ENCODE measurements at regions not wholly inside any gene's neighbourhood (a gene's known extent, or its start where the extent isn't known, plus 50 kb on each side); places are given as distances from the start of the nearest gene placed in this dataset.
A peak's percentile ranks its signal among the peaks of the same experiment; 100 is the strongest.

DNA sequence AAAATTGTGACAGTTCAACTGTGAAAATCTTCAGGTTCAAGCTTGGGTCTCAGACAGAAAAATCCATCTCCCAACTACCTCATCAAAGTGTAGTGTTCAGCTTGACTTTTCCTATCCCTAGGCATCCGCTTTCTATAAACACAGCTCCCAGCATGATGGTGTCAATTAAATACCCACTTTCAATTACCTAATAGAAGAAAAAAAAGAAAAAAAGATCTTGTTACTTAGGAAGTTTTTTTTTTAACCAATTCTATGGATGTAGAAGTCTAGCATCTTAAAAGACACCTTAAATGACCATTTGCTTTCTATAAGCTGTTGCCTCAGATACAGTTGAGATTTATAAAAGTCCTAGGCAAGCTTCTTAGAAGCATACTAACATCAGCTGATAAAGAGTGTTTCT, 244.1 kb upstream of the MTNR1B start:
- no peak for DNase-seq

DNA sequence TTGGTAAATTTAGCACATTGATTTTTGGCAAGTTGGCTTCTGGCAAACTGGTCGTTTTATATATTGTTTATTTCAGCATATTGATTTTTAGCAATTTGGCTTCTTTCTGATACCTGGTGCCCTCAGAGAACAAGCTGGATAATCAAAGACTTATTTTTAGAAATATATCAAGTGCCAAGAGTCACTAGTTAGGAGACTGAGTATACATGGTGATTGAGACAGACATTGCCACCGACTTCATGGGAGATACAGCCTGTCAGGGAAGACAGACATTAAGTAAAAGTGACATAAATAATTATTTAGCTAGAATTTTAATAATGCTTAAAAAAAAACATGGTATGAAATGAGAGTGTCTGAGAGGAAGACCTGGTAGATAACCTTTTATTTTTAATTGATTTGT, 242.3 kb upstream of the MTNR1B start:
- DNase-seq, result no peak

DNA sequence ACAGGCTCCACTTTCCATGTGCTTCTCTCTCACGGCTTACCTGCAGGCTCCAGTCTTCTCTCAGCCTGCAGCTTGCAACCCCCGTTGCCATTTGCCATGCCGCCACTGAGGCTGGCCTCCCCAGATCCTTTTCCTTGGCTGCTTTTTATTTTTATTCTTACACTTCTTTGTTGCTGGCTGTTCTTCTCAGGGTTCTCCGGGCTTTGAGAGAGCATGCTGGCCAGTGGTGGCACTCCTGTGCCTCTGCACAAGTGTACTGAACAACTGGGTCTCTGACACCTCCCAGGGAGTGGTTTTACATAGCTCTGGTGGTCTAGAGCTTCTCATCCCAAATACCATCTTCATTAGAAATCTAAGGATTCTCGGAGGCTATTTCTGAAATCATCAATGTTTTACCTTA, 241.7 kb upstream of the MTNR1B start:
- DNase-seq, result no peak

DNA sequence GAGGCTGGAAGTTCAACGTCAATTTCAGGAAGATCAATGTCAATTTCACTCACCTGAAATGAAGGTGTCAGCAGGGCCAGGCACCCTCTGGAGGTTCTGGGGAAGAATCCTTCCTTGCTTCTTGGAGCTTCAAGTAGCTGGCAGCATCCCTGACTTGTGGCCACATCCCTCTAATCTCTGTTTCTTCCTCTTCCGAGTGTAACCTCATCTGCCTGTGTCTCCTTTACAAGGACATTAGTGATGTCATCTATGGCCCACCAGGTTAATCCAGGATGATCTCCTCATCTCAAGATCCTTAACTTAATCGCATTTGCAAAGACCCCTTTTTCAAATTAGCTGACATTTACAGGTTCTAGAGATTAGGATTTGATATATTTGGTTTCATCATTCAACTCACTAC, 240.8 kb upstream of the MTNR1B start:
- peak; percentile 43 to 76 for DNase-seq

DNA sequence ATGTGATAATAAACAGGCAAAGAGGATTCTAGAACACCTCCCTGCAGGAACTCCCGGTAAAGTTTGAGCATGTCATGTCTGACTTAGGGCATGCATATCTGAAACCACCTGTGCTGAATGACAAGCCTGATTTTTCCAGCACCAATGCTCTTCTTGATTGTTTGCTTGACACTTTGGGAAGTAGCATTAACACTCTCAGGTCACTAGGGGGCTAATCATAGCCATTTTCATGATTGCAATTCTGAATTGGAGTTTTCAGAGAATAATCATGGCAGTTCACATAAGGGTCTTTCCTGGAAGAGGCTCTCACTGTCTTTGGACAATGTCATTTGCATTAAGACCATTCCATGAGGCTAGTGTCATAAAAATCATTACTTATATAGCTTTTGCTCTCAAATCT, 234.4 kb upstream of the MTNR1B start:
- DNase-seq, result peak in 1 of 2 experiments; percentile 30

DNA sequence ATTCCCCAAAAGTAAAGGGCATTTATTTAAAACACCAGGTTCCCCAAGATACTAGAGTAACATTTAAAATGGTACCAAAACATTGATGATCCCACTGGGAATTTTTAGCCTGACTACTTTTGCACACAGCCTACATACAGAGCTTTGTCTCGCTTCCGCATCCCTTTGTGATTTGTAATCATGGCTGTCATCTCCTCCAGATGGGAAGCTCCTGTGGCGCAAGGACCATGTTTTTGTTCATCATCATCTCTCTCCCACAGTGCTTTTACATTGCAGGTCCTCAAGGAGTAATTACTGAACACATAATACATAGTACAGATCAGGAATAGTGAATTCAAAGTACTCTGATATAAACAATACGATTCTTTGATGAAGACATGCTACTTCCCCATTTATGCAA, 231.2 kb upstream of the MTNR1B start:
- DNase-seq, result no peak

DNA sequence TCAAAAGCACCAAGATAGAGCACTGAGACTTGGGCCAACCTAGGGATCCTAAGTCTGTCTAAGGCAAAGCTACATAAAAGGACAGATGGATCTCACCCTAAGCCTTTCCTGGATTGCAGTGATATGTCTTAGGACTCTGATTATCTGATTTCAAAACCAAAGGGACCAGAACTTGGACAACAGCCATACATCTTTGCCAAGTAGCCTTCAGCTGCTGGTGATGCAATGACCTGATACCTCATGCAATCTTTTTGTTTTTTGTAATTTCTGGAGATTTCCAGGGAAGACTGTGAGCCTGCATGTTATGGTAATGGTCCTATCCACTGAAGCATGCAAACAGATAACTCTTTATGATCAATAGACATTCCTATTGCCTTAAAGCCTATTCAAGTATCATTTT, 230.4 kb upstream of the MTNR1B start:
- peak; percentile 24 to 68 for DNase-seq

DNA sequence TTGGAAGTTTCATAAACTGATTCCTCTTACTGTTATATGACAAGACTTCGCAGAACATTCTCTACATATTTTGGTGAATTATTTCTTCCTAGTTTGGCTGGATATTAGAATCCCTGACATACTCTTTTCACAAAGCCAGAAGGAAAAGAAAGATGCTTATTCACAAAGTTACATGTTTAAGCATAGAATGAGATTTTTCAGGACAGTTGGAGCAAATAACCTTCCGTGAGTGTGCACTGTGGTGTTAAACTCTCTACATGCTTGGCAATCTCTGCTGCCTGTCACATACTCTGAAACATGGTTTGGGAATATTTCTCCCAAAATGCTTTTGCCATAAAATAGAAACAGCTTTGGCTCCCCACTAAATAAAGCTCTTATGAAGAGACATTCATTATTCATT, 230.0 kb upstream of the MTNR1B start:
- no peak for DNase-seq

DNA sequence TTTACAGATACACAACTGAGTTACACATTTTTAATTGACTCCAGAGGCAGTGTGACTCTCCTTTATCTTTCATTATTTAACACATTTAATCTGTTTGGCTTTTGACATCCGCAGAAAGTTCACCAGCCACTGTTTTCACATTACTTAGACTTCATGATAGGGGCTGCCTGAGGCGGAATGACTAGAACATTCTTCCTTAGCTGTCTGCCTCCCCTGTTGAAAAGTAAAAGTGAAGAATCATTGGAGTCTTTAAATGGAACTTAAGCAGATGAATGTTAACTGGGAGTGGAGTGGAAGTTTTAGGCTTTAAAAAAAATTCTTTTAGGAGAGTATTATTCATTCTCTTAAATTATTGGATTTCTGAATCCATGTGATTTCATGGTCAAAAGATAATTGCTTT, 229.2 kb upstream of the MTNR1B start:
- no peak for DNase-seq

DNA sequence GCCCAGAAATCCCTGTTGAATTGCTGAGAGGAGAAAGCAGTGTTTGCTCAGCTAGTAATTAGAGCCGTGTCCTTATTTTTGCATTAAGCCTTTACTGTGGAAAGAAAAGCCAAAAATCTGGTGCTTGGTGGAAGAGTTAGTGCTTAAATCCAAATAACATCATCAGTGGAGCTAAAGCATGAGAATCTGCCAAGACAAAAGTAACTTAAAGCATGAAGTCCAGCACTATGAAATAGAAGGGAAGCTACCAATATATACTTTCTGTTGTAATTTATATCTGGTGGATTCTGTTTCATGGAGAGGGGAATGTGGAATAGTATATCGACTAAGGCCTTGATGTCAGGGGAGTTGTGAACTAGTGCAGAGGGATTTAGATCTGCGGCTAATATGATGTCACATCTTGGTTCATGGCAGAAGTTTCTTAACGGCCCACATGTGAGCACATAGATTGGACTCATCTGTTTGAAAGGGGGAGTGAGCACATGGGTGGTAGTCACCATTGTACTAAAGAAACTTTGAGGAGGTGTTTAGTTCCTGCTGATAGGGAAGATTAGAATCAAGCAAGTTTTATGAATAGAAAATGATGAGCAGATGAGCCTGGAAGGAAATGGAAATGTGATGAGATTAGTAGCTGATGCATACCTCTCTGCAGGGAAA, 224.4 kb upstream of the MTNR1B start:
- no peak for DNase-seq

DNA sequence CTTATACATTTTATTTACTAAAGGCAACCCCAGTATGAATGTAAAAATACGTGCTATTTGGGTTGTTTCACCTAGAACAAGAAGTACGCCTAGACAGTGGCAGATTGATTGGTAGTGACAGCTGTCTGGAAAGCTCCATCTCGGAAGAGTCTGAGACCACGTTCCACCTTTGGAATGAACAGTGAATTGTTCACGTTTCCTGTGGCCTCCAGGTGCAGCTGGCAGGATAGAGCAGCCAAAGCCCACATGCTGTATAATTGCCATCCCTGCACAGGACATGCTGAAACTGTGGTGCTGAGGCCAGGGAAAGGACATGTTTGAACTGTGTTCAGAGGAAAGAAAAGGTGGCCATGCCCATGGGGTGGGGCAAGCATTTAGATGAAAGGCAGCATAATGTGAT, 218.7 kb upstream of the MTNR1B start:
- DNase-seq, result no peak

DNA sequence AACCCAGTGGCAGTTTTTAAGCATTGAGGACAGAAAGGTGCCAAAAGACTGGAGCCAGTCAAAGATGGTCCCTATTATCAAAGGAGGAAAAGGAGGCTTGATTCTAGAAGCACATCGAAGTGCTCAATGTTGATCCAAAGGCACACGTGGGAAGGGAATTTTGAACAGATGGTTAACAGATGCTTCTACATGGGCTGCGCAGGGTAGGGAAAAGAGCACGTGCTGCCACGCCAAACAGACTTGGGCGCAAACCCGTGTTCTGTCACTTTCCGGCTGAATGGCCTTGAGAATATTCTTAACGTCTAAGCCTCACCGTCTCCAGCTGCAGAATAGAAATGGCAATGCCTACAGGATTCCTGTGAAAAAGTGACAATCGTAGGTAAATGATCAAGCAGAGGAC, 217.9 kb upstream of the MTNR1B start:
- DNase-seq, result peak; percentile 6 to 62

DNA sequence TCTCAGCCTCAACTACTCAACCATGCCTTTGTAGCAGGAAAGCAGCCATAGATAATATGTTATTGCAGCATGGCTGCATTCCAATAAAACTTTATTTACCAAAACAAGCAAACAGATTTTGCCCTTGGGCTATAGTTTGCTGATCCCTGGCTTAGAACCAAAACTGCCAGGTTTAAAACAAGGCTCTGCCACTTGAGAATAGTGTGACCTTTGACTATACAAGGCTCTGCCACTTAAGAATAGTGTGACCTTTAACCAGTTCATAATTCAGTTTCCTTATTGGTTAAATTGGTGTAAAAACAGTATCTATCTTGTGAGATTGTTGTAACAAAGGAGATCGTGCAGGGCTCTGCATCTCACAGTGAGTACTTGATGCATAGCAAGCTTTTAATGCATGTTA, 217.3 kb upstream of the MTNR1B start:
- DNase-seq, result no peak

DNA sequence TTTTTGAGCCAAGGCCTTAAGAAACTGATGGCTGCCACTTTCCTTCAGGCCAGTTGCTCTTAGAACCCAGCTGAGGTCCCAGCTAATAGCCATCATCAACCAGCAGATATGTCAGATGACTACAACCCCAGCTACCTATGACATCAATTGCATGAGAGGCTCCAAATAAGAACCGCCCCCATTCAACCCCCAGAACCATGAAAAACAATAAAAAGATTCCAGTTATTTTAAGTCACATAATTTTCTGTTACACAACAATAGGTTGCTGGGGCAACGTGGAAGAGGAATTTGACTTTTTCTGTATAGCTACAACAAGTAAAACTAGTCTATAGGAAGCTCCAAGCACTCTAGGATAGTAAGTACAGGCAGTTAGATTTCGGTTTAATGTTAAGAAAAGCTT, 216.3 kb upstream of the MTNR1B start:
- DNase-seq, result no peak

DNA sequence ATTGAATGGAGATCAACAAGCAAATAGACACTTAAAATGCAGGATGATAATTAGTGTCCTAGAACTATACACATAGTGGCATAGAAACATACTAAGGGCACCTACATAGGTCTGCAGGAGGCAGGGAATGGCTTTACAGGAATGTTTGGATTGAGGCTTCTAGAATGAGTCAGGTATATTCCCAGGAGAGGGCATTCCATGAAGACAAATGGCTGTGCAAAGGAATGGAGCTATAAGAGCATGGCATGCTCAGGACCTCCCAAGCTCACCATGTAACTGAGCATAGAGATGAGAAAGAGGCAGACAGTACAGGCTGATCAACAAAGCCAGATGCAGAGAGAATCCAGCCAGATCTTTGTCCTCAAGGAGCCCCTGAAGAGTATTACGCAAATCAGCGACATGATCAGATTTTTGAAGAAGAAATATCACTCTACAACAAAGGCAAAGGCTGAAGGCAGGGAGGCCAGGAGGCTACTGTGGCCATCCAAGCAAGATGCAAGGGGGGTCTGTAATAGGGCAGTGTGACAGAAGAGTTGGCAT, 211.1 kb upstream of the MTNR1B start:
- DNase-seq, result no peak

DNA sequence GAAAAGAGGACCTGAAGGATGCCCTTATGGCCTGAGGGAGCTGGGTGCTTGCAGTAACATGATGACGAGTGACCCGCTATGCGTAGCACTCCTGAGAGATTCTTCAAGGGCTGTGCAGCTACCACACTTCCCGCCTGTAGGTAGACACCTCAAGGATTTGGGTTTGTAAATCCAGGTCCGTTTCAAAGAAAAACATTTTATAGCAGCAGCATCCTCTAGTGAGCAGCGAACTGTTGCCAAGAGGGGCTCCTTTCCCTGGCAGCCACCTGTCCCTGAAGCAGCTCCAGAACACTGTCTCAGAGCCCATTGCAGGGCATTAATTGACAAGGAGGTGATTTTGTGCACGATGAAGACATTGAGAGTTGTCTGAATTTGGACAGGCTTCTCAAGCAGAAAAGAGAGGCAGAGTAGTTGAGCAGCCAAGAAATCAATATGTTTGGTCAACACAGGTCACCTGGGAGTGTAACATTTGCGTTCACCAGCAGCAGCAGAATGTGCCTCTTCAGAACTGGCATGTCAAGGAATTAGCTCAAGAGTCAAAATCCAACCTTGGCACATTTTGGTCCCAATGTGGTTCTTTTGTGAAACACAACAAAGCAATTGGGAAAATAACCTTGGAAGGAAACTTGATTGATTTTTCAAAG, 209.8 kb upstream of the MTNR1B start:
- DNase-seq, result no peak

DNA sequence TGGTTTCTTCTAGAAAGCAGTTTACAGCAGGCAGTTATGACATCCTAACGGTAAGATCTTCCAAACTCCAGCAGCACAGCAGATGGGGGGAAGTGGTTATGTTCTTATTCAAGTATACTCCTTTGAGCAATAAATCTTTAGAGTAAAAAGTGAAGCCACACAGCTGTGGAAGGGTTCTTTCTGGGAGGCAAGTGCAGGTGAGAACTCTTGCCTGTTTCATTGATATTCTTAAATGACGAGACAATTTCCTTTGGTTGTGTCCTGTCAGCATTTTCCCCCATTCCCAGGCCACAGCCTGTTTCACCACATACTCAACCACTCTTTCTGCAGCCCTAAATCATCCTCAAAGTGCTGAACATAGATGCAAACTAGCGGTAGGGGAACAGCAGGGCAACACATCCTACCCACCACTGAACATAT, 207.3 kb upstream of the MTNR1B start:
- DNase-seq, result no peak

DNA sequence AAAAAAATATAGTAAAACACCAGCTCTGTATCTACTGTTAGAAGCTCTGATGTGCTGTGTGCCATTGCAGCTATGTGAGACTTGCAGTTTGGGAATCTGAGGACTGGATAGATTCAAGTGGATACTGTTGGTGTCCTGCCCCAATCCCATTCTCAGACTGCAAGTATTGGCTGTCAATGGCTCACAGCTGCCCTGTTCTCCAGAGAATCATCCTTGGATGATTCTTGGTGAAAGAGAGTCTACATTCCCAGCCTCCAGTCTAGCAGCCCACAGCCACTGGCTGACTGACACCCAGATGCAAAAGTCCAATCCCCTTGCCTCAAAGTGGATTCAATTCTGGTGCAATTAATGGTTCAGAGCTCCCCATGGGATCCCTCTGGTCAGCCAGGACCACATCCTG, 206.1 kb upstream of the MTNR1B start:
- DNase-seq, result no peak

DNA sequence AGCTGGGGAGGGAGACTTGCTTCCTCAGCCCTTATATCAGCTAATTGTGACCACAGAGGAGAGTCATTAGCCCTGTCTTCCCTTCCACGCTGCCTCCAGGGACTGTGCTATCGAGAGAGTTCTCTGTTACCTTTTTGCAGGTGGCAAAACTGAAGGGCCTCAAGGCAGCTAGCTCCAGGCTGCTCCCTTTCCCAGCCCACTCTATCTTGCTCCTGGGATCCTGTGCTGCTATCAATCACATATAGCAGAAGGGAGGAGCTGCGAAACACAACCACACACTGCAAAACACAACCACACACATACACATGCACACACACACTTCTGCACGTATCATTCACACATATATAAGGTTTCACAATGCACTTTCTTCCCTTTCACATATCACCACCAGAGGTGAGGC, 205.3 kb upstream of the MTNR1B start:
- no peak for DNase-seq

DNA sequence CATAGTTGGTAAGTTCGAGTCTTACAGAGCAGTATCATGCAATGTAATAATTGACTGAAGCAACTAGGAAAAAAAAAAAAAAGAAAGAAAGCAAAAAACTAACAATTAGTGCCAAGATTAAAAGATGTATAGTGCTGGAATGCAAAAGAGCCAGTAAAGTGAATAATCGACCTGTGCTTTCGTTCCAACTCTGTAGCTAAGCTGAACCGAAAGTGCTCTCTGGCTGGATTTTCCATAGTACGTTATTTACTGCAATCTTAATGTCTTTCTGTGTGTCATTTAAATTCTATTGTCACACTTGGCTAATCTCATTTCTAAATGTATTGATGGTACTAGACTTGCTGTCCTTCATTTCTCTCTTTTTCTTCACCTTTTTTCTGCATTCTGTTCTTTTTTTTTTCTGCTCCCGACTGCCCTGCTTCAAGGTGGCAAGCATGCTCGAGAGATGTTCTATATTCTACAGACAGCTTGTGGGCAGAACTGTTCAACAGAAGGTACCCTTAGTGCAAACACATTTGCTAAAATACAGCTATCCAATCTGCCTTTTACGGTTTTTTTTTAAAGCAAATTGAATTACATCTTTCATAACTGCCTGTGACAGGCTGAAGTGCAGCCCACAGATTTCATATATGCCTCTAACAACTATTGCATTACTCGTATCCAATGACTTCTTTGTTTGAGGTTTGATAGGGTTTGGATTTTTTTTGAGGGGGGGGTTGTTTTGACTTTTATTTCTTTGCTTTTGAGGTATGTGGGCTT, 204.2 kb upstream of the MTNR1B start:
- DNase-seq, result no peak

DNA sequence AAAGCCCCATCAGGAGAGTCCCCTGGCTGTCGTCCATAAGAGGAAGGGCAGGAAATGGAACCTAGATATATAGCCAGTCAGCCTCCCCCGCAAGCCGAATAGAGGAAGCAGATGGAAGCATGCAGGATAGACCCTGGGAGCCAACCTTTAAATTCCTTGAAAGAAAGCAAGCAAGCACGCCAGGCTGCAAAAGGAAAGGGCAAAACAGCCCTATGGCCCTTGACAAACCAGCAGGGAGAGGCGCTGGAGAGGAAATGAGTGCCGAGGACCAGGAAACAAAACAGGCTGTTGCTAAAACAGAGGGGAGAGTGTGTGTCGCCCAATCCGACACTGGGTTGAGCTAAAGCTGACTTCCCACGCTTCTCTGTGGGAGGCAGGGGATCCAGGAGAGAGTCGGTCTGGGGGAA, 203.5 kb upstream of the MTNR1B start:
- no peak for DNase-seq

DNA sequence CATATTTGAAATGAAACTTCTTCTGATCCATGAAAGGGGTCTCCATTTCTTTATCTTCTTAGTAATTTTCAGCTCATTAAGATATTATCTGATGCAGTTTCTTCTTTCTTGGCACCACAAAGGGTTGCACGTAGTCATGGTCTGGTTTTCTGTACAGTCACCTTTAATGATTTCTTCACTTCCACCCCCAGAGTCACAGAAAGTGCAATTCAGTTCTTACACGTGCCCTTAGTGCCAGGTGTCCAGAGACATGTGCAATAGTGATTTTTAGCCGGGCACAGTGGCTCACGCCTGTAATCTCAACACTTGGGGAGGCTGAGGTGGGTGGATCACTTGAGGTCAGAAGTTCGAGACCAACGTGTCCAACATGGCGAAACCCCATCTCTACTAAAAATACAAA, 202.8 kb upstream of the MTNR1B start:
- no peak for DNase-seq

DNA sequence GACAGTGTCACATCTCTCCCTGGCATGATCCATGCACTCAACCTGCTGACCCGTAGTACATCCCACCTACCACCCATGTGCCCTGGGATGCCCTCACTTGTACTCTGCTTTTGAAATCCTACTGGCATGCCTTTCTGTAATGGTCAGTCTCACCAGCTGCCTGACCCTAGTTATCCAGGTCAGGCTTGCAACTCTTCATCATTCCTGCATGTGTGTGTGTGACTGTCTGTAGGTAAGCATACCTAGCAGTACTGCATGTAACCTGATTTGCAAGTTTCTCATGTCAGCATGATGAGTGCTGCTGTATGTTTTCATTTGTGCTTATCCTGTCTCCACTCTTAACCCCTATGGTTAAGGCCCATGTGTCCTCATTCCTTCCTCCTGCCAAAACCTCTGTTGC, 202.0 kb upstream of the MTNR1B start:
- DNase-seq, result no peak

All from NCI-H524 (cell line).